ENCODE measurements at regions not wholly inside any gene's neighbourhood (a gene's known extent, or its start where the extent isn't known, plus 50 kb on each side); places are given as distances from the start of the nearest gene placed in this dataset.

DNA sequence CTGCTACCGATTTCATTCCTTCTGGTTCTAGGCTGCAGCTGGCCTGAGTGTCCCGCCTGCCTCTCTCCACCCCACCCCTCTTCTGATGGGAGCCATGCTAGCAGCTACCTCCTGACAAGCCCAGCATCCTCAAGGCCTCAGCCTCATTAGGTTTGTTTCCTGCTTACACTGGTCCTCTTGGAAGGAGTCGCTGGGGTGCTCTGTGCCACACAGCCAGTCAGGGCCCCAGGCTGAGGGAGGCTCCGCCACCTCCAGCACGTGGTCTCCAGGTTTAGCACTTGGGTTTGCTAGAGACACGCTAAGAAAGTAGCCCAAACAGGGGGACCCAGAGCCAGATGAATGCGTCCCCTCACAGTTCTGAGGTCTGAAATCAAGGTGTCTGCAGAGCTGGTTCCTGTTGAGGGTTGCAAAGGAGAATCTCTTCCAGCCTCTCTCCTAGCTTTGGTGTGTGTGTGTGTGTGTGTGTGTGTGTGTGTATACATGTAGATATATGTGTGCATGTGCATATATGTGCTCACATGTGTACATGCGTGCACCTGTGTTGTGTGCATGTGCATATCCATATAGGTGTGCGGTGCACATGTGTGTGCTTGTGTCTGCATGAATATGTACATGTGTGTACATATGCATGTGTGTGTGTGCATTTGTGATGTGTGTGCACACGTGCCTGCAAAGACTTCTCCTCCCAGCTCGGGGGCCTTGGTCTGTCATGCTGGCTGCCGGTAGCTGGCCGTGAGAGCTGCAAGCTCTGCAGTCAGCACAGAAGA is 301.1 kb upstream of the AJAP1 start:
- Histone ChIP-seq H3K4me3 (ENCODE audit: low read depth, low read length) (no peak overlapping the region), H3K27me3 (ENCODE audit: control insufficient read depth, insufficient read depth, low read length) (no peaks in the 10 kb centered on the region), H3K36me3 (ENCODE audit: control insufficient read depth, insufficient read depth, low read length) (no peaks in the 10 kb centered on the region)
- TF ChIP-seq, protein P1, sequence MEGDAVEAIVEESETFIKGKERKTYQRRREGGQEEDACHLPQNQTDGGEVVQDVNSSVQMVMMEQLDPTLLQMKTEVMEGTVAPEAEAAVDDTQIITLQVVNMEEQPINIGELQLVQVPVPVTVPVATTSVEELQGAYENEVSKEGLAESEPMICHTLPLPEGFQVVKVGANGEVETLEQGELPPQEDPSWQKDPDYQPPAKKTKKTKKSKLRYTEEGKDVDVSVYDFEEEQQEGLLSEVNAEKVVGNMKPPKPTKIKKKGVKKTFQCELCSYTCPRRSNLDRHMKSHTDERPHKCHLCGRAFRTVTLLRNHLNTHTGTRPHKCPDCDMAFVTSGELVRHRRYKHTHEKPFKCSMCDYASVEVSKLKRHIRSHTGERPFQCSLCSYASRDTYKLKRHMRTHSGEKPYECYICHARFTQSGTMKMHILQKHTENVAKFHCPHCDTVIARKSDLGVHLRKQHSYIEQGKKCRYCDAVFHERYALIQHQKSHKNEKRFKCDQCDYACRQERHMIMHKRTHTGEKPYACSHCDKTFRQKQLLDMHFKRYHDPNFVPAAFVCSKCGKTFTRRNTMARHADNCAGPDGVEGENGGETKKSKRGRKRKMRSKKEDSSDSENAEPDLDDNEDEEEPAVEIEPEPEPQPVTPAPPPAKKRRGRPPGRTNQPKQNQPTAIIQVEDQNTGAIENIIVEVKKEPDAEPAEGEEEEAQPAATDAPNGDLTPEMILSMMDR (IDR thresholded peaks at IDR 0.05; ENCODE audit: insufficient read depth, low read length, severe bottlenecking): no peak
- DNase-seq (ENCODE audit: low read depth): no peak
- no peak for FAIRE-seq

DNA sequence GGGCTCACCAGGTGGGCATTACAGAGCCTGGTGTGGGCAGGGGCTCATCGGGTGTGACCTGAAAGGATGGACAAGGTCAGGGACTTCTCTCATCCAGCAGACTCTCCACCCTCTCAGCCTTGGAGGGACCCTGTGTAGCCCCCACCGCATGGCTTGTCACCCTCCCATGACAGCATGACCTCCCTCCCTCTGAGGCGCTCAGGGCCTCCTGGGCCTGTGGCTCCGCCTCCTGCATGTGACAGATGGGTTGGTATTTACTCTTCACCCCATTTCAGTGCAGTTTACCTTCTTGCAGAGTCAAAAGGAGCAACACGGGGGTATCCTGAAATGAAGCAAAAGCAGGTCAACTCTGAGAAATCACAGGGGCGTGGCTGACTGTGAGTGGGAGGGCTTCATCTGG is 298.6 kb upstream of the AJAP1 start:
- H3K4me3 ChIP-seq (ENCODE audit: low read depth, low read length): no peak overlapping the region
- no peaks in the 10 kb centered on the region for H3K27me3 ChIP-seq (ENCODE audit: control insufficient read depth, insufficient read depth, low read length)
- FAIRE-seq: no peak

DNA sequence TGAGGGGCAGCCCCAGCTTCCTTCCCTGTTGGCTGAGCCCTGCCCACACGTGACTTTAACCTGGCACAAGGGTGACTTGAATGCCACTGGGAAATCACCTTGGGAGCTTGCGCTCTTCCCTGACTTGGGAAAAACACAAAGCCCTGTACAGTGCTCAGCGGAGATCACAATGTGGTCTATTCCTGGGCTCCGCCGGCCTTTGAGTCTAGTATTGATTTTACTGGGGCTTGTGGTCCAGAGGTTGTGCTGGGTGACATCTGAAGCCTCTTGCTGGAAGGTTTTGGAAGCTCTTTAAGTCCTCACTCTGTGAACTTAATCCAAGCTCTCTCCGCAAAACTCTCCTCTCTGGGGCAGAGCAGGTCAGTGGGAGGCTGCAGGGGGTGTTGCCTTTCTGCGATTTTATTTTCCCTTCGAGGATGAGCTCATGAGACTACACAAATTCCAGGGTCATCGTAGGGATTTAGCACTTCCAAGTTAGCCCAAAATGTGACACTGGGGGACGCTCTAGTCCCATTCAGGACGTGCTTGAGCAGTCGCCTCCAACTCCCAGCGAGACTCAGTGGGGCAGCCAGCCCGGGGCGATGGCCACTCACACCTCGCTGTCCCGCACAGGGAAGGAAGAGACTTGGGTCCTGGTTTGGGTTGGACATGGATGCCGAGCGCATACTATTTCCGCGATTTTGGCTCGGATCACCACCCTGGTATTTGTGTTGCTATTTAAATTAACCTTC is 291.9 kb upstream of the AJAP1 start:
- no peak for FAIRE-seq

More for the DNA sequence above, 298.6 kb upstream of the AJAP1 start:
- no peak for DNase-seq (ENCODE audit: low read depth)
- TF ChIP-seq, protein P1 (IDR thresholded peaks at IDR 0.05; ENCODE audit: insufficient read depth, low read length, severe bottlenecking): no peak
- H3K36me3 ChIP-seq (ENCODE audit: control insufficient read depth, insufficient read depth, low read length): no peaks in the 10 kb centered on the region

DNA sequence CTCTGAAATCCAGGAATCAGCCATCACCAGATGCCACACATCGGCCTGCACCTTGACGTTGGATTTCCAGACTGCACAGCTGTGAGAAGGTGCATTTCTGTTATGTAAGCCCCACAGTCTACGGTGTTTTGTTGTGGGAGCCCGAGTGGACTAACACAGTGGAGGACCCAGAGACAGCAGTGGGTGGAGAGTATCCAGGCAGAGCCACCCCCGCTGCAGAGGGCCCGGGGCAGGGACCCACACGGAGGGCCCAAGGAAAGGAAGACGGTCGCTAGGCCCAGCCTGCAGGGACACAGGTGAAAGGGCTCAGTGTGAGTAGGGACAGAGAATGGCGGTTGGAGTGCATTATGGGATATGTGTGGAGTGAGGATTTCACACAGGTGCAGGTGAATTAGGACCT is 288.3 kb upstream of the AJAP1 start:
- DNase-seq (ENCODE audit: low read depth) (no peak), FAIRE-seq (no peak)
- no peaks in the 10 kb centered on the region for H3K36me3 ChIP-seq (ENCODE audit: control insufficient read depth, insufficient read depth, low read length)
- no peak overlapping the region for H3K4me3 ChIP-seq (ENCODE audit: low read depth, low read length)
- H3K27me3 ChIP-seq (ENCODE audit: control insufficient read depth, insufficient read depth, low read length): no peaks in the 10 kb centered on the region
- TF ChIP-seq, protein P1 (IDR thresholded peaks at IDR 0.05; ENCODE audit: insufficient read depth, low read length, severe bottlenecking): no peak

More for the DNA sequence above, 291.9 kb upstream of the AJAP1 start:
- no peaks in the 10 kb centered on the region for H3K27me3 ChIP-seq (ENCODE audit: control insufficient read depth, insufficient read depth, low read length)
- H3K4me3 ChIP-seq (ENCODE audit: low read depth, low read length): no peak overlapping the region
- no peaks in the 10 kb centered on the region for H3K36me3 ChIP-seq (ENCODE audit: control insufficient read depth, insufficient read depth, low read length)
- TF ChIP-seq, protein P1 (IDR thresholded peaks at IDR 0.05; ENCODE audit: insufficient read depth, low read length, severe bottlenecking): no peak
- DNase-seq (ENCODE audit: low read depth): no peak

DNA sequence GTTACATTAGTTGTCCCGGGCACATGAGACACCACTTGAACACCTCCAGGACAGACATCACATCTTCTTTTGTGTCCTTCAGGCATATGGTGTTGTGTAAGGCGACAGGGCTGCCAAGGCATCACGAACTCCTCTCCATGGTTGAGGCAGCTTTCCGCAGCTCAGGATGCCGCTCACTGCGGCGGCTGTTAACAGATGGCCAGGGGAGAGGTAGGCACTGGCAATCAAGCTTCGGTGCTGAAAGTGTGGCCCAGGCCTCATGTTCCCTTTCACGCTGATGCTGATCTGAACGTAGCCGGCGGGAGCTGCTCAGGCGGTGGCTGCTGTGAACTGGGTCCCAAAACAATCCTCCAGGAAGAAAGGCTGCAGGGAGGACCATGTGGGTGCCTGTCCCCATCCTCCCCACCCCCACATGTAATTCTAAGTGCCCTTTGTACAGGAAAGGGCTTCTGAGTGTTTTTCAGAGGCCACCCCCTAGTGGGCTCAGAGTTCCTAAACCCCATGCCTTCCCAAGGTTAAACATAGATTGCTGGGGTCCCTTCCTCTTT is 287.1 kb upstream of the AJAP1 start:
- DNase-seq (ENCODE audit: low read depth) (no peak), FAIRE-seq (no peak)
- no peaks in the 10 kb centered on the region for H3K27me3 ChIP-seq (ENCODE audit: control insufficient read depth, insufficient read depth, low read length)
- H3K36me3 ChIP-seq (ENCODE audit: control insufficient read depth, insufficient read depth, low read length): no peaks in the 10 kb centered on the region
- TF ChIP-seq, protein P1 (IDR thresholded peaks at IDR 0.05; ENCODE audit: insufficient read depth, low read length, severe bottlenecking): no peak
- H3K4me3 ChIP-seq (ENCODE audit: low read depth, low read length): no peak overlapping the region
